Osteocyte (in vitro differentiated cells): ENCODE measurements at regions not wholly inside any gene's neighbourhood (a gene's known extent, or its start where the extent isn't known, plus 50 kb on each side); places are given as distances from the start of the nearest gene placed in this dataset.

Experiments
- DNase-seq: peaks from one replicate; pipeline ENCODE4 v3.0.0; 2021; ENCODE audit warnings: mixed read lengths; ENCODE audit not compliant: unreplicated experiment; ENCODE audit errors: extremely low spot score
- H3K27ac Mint-ChIP-seq: one replicate; pipeline ENCODE4 v1.8.0; 2021; ENCODE audit warnings: mild to moderate bottlenecking, mixed read lengths; ENCODE audit not compliant: unreplicated experiment
- H3K27me3 Mint-ChIP-seq: one replicate; pipeline ENCODE4 v1.8.0; 2021; ENCODE audit warnings: mixed read lengths; ENCODE audit not compliant: unreplicated experiment
- H3K36me3 Mint-ChIP-seq: one replicate; pipeline ENCODE4 v1.8.0; 2021; ENCODE audit warnings: mixed read lengths; ENCODE audit not compliant: unreplicated experiment
- H3K4me1 Mint-ChIP-seq: one replicate; pipeline ENCODE4 v1.8.0; 2021; ENCODE audit warnings: mixed read lengths; ENCODE audit not compliant: unreplicated experiment
- H3K4me3 Mint-ChIP-seq: one replicate; pipeline ENCODE4 v1.8.0; 2021; ENCODE audit warnings: mild to moderate bottlenecking, moderate library complexity, mixed read lengths; ENCODE audit not compliant: unreplicated experiment
- H3K9me3 Mint-ChIP-seq: one replicate; pipeline ENCODE4 v1.8.0; 2021; ENCODE audit warnings: mixed read lengths; ENCODE audit not compliant: unreplicated experiment
- TF ChIP-seq, protein P1 (sequence below): fragments of 200-600 bp; sonication (generic); IDR thresholded peaks from 2 replicates; pipeline ENCODE4 v1.5.0; 2021; ENCODE audit warnings: antibody characterized with exemption, mild to moderate bottlenecking, moderate library complexity

- H3K4me3 Mint-ChIP-seq, result no peak overlapping the region
- no peaks in the 10 kb centered on the region for H3K4me1 Mint-ChIP-seq
- TF ChIP-seq, protein P1, sequence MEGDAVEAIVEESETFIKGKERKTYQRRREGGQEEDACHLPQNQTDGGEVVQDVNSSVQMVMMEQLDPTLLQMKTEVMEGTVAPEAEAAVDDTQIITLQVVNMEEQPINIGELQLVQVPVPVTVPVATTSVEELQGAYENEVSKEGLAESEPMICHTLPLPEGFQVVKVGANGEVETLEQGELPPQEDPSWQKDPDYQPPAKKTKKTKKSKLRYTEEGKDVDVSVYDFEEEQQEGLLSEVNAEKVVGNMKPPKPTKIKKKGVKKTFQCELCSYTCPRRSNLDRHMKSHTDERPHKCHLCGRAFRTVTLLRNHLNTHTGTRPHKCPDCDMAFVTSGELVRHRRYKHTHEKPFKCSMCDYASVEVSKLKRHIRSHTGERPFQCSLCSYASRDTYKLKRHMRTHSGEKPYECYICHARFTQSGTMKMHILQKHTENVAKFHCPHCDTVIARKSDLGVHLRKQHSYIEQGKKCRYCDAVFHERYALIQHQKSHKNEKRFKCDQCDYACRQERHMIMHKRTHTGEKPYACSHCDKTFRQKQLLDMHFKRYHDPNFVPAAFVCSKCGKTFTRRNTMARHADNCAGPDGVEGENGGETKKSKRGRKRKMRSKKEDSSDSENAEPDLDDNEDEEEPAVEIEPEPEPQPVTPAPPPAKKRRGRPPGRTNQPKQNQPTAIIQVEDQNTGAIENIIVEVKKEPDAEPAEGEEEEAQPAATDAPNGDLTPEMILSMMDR, result no peak
- no peak overlapping the region for H3K27ac Mint-ChIP-seq
- H3K36me3 Mint-ChIP-seq, result no peaks in the 10 kb centered on the region
- DNase-seq, result no peak
- H3K27me3 Mint-ChIP-seq, result peaks cover 17% of the 10 kb centered on the region
- no peaks in the 10 kb centered on the region for H3K9me3 Mint-ChIP-seq
These were observed 972.2 kb upstream of the WWC1 start for GRCh38 chr5:167319243-167319642.

- Mint-ChIP-seq H3K27me3 (peaks cover 16% of the 10 kb centered on the region), H3K4me3 (no peak overlapping the region), H3K9me3 (no peaks in the 10 kb centered on the region), H3K36me3 (no peaks in the 10 kb centered on the region), H3K4me1 (no peaks in the 10 kb centered on the region), H3K27ac (no peak overlapping the region)
- DNase-seq, result no peak
- TF ChIP-seq, protein P1, result no peak
These were observed 971.4 kb upstream of the WWC1 start for GRCh38 chr5:167320019-167320418.

- peaks cover 31% of the 10 kb centered on the region for H3K27me3 Mint-ChIP-seq
- H3K4me3 Mint-ChIP-seq, result no peak overlapping the region
- no peak overlapping the region for H3K27ac Mint-ChIP-seq
- no peaks in the 10 kb centered on the region for H3K4me1 Mint-ChIP-seq
- no peaks in the 10 kb centered on the region for H3K9me3 Mint-ChIP-seq
- no peaks in the 10 kb centered on the region for H3K36me3 Mint-ChIP-seq
- no peak for DNase-seq
- TF ChIP-seq, protein P1, result no peak
These were observed 959.1 kb upstream of the WWC1 start for GRCh38 chr5:167332309-167332708.

- TF ChIP-seq, protein P1, result no peak
- H3K36me3 Mint-ChIP-seq, result no peaks in the 10 kb centered on the region
- H3K9me3 Mint-ChIP-seq, result no peaks in the 10 kb centered on the region
- no peak for DNase-seq
- peaks cover 37% of the 10 kb centered on the region for H3K27me3 Mint-ChIP-seq
- H3K4me3 Mint-ChIP-seq, result no peak overlapping the region
- H3K27ac Mint-ChIP-seq, result no peak overlapping the region
- no peaks in the 10 kb centered on the region for H3K4me1 Mint-ChIP-seq
These were observed 955.3 kb upstream of the WWC1 start for GRCh38 chr5:167336161-167336560.

DNA sequence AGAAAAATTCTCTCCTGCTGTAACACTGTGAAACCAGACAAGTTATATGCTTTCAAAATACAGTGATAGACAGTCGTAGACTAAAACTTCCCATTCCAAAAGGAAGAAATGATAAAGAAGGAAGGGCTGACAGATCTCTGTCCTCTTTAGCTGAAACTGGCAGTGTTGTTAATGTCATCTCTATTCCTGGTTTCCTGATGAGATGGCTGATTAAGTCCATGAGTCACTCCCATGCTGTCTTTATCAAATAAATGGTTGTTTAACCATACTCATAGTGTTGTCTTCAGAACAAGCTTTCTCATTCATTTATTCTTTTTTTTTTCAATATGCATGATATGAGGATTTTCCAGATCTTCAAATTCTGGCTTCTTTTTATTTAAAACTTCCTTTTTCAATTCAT is 952.2 kb upstream of the WWC1 start:
- DNase-seq, result no peak
- Mint-ChIP-seq H3K36me3 (no peaks in the 10 kb centered on the region), H3K4me3 (no peak overlapping the region), H3K4me1 (no peaks in the 10 kb centered on the region), H3K9me3 (no peaks in the 10 kb centered on the region), H3K27me3 (peaks cover 36% of the 10 kb centered on the region), H3K27ac (no peak overlapping the region)
- TF ChIP-seq, protein P1, result no peak
